RCC 7860 (cell line): ENCODE measurements at regions not wholly inside any gene's neighbourhood (a gene's known extent, or its start where the extent isn't known, plus 50 kb on each side); places are given as distances from the start of the nearest gene placed in this dataset.
"Not testable (repeated sequence)": the region's sequence is repeated elsewhere in the genome, so short reads cannot be mapped to it uniquely, and the experiment has no call there.

Experiments used
- DNase-seq: peaks from one replicate; pipeline ENCODE4 v3.0.0-alpha.2; 2015; ENCODE audit warnings: low spot score
- FAIRE-seq: peaks from 2 replicates; lab custom pipeline; 2012; peaks lifted over from hg19 to GRCh38; lab: Jason Lieb, UNC

DNA sequence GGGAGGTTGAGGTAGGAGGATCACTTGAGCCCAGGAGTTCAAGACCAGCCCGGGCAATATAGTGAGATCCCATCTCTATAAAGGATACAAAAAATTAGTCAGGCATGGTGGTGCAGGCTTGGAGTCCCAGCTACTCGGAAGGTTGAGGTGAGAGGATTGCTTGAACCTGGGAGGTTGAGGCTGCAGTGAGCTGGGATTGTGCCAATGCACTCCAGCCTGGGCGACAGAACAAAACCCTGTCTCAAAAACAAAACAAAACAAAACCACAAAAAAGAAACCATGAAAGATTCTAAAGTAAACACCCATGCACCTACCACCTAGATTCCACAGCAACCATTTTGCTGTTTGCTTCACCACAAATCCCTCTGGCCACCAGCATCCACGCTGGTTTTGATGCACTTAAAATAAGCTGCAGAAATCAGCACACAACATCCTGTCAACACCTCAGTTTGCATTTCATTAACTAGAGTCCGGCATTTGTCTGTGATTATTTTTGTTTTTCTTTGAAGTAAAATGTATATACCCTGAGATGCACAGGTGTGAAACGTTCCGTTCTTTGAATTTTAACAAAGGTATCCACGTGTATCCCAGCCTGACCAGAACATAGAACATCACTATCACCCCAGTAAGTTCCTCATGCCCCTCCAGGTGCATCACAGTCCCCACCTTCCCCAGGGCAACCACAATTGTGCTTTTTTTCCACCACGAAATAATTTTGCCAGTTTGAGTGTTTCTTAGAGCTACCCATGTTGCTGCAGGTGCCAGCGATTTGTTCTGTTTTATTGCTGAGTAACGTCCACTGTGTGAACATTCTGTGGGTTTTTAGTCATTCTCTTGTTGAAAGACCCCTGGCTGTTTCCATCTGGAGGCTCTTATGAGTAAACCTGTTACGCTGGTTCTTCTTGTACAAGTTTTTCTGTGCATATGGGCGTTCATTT lies 191.5 kb downstream of the SEC14L1 start:
- FAIRE-seq (no peak), DNase-seq (no peak)

GRCh38 chr17:77332981-77333685 lies 192.4 kb downstream of the SEC14L1 start:
- FAIRE-seq (peak; percentile 73), DNase-seq (peak; percentile 66)

DNA sequence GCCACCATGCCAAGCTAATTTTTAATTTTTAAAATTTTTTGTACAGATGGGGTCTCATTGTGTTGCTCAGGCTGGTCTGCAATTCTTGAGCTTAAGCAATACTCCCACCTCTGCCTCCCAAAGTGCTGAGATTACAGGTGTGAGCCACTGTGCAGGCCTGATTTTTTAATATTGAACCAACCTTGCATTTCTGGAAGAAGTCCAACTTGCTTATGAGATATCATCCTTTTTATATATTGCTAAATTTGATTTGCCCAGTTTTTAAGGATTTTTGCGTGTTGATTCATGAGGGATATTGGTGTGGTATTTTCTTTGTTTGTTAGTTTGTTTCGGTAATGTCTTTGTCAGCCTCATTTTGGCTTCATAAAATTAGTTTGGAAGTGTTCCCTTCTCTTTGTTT lies 196.4 kb downstream of the SEC14L1 start:
- no peak for FAIRE-seq

GRCh38 chr17:77341069-77341541 lies 200.3 kb downstream of the SEC14L1 start:
- DNase-seq = no peak
- no peak for FAIRE-seq

More for the DNA sequence above, 196.4 kb downstream of the SEC14L1 start:
- no peak for DNase-seq

DNA sequence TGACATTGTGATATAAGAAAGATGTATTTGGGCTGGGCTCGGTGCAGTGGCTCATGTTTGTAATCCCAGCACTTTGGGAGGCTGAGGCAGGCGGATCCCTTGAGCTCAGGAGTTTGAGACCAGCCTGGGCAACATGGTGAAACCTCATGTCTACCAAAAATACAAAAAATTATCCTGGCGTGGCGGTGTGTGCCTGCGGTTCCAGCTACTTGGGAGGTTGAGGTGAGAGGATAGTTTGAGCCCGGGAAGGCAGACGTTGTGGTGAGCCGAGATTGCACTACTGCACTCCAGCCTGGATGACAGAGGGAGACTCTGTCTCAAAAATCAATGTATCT lies 201.9 kb downstream of the SEC14L1 start:
- peak; percentile 37 for DNase-seq
- not testable (repeated sequence) for FAIRE-seq

- DNase-seq (no peak), FAIRE-seq (no peak)
These were observed 202.4 kb downstream of the SEC14L1 start for GRCh38 chr17:77343031-77343800.

DNA sequence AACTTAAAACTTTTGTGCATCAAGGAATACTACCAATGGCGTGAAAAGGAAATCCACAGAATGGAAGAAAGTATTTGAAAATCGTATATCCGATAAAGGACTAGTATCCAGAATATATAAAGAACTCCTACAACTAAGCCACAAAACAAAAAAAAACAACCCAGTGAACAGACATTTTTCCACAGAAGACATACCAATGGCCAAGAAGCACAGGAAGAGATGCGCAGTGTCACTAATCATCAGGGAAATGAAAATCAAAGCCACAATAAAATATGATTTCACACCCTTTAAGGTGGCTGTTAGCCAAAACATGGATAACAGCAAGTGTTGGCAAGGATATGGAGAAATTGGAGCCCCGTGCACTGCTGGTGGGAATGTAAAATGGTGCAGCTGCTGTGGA lies 203.3 kb downstream of the SEC14L1 start:
- FAIRE-seq (no peak), DNase-seq (no peak)

GRCh38 chr17:77345260-77345910 lies 204.6 kb downstream of the SEC14L1 start:
- no peak for FAIRE-seq
- DNase-seq = no peak

GRCh38 chr17:77346765-77347164 lies 206.0 kb downstream of the SEC14L1 start:
- no peak for FAIRE-seq

DNA sequence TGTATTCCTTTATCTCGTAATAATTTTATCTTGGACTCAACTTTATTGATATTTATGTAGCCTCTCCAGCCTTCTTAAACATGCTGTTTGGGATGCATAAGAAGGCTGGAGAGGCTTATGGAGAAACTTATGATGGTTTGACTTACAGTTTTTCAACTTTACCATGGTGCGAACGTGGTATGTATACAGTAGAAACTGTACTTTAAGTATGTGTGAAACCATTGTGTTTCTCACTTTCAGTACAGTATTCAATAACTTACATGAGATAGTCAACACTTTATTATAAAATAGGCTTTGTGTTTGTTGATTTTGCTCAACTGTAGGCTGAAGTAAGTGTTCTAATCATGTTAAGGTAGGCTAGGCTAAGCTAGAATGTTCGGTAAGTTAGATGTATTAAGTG lies 206.8 kb downstream of the SEC14L1 start:
- DNase-seq = no peak
- FAIRE-seq = no peak

More at GRCh38 chr17:77346765-77347164, 206.0 kb downstream of the SEC14L1 start:
- no peak for DNase-seq

GRCh38 chr17:77349976-77350830 lies 209.4 kb downstream of the SEC14L1 start:
- DNase-seq (no peak), FAIRE-seq (no peak)

GRCh38 chr17:77352441-77352840 lies 211.7 kb downstream of the SEC14L1 start:
- DNase-seq (no peak), FAIRE-seq (no peak)

- no peak for FAIRE-seq
- no peak for DNase-seq
These were observed 212.2 kb downstream of the SEC14L1 start for GRCh38 chr17:77352996-77353395.

DNA sequence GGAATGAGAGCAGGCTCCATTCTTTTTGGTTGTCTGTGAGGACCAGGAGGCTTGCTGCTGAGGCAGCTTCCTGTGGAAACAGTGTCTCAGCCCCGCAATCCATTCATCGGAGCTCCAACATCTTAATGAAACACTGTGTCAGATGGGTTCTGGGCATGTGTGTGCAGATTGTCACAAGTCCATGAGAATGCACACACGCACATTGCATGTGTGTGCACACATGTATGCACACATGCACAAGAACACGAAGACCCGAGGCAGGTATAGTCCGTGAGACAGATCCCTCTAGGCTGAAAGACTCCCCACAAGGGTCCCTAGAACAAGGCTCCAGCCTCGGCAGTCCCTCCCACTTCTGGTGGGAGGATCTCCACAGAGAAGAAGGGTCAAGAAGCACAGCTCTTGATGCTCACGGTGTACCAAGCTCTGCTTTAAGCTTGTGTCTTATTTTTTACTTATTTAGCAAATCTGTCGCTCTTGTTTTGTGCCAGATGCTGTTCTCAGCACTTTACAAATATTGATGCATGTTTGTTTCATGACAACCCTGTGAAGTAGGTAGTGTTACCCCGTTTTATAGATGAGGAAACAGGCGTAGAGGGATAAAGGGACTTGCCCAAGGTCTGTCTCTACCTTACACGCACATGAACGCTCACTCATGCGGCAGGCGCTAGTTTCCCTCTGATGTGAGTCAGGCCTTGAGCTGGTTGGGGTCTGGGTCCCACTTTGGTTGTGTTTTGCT lies 213.1 kb downstream of the SEC14L1 start:
- FAIRE-seq (no peak), DNase-seq (no peak)

DNA sequence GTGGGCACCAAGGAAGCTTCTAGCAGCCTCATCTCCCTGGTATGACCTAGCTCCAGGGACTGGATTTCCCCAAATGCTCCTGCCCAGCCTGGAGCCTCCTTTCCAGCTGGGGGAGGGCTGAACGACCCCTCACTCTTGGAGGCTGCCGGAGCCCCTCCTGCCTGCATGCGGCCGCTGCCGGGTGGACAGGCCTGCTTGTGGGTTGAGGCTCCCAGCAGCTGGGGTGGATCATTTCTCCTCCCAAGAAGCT lies 213.6 kb downstream of the SEC14L1 start:
- FAIRE-seq = no peak
- no peak for DNase-seq

- DNase-seq (peak; percentile 76), FAIRE-seq (no peak)
These were observed 214.1 kb downstream of the SEC14L1 start for GRCh38 chr17:77354670-77355455.

GRCh38 chr17:77356109-77356689 lies 215.4 kb downstream of the SEC14L1 start:
- no peak for FAIRE-seq

GRCh38 chr17:77356690-77357201 lies 216.0 kb downstream of the SEC14L1 start:
- FAIRE-seq (no peak), DNase-seq (no peak)

More at GRCh38 chr17:77356109-77356689, 215.4 kb downstream of the SEC14L1 start:
- peak; percentile 27 for DNase-seq
